Small intestine (tissue), 7 donors: ENCODE measurements at regions not wholly inside any gene's neighbourhood (a gene's known extent, or its start where the extent isn't known, plus 50 kb on each side); places are given as distances from the start of the nearest gene placed in this dataset.

Experiments
- DNase-seq, 2 donors: peaks; one replicate each; pipeline versions ENCODE4 v3.0.0 to v3.0.0-alpha.2; 2013
- FAIRE-seq: peaks from 2 replicates; lab custom pipeline; 2012; peaks lifted over from hg19 to GRCh38; lab: Jason Lieb, UNC
- H3K27ac ChIP-seq, 3 donors: one replicate each; pipeline ENCODE4 v1.5.1; 2013; ENCODE audit warnings: low read length in 2 of 3, mild to moderate bottlenecking in 2 of 3, control low read depth in 1 of 3, inconsistent platforms in 1 of 3, low read depth in 1 of 3, moderate library complexity in 1 of 3
- H3K27me3 ChIP-seq, 3 donors: one replicate each; pipeline ENCODE4 v1.6.1; 2013; ENCODE audit warnings: low read length in 3 of 3, inconsistent platforms in 1 of 3; ENCODE audit not compliant: control insufficient read depth in 3 of 3, insufficient read depth in 3 of 3
- H3K36me3 ChIP-seq, 3 donors: one replicate each; pipeline ENCODE4 v1.6.1; 2013; ENCODE audit warnings: low read length in 3 of 3, inconsistent platforms in 1 of 3, low read depth in 1 of 3, mild to moderate bottlenecking in 1 of 3, moderate library complexity in 1 of 3; ENCODE audit not compliant: control insufficient read depth in 3 of 3, insufficient read depth in 2 of 3
- H3K4me1 ChIP-seq, 3 donors: one replicate each; pipeline ENCODE4 v1.6.1; 2013; ENCODE audit warnings: low read length in 2 of 3, inconsistent platforms in 1 of 3, low read depth in 1 of 3, mild to moderate bottlenecking in 1 of 3, moderate library complexity in 1 of 3; ENCODE audit not compliant: control insufficient read depth in 3 of 3, insufficient read depth in 2 of 3
- H3K4me3 ChIP-seq, 3 donors: one replicate each; pipeline ENCODE4 v1.5.1; 2013; ENCODE audit warnings: low read length in 3 of 3, control low read depth in 1 of 3, inconsistent platforms in 1 of 3, low read depth in 1 of 3, mild to moderate bottlenecking in 1 of 3, moderate library complexity in 1 of 3
- H3K9me3 ChIP-seq, 2 donors: one replicate each; pipeline ENCODE4 v1.6.1; 2013; ENCODE audit warnings: low read depth in 1 of 2, low read length in 1 of 2; ENCODE audit not compliant: control insufficient read depth in 2 of 2, insufficient read depth in 1 of 2
- WGBS, 3 donors: extraction: QIAGEN DNeasy Blood & Tissue Kit; methylation state at CpG; one replicate each; pipeline ENCODE4 v1.1.7; 2013; 5-methylcytosine and 5-hydroxymethylcytosine counted together
- donor health status: healthy with polysubstance abuse.
- donor health status: control.
- donor health status: control.
- donor health status: Bipolar disorder and iron deficiency.
- donor health status: healthy.

DNA sequence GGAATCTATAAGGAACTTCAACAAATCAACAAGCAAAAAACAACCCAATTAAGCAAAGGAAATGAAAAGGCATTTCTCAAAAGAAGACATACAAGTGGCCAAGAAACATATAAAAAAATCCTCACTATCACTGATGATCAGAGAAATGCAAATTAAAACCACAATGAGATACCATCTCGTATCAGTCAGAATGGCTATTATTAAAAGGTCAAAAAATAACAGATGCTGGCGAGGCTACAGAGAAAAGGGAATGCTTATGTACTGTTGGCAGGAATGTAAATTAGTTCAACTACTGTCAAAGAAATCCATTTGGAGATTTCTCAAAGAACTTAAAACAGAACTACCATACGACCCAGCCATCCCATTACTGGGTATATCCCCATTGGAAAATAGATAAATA is 292.4 kb upstream of the FAT1 start:
- no peaks in the 10 kb centered on the region for H3K9me3 ChIP-seq
- H3K27me3 ChIP-seq: no peaks in the 10 kb centered on the region
- no peak overlapping the region for H3K4me3 ChIP-seq
- no peaks in the 10 kb centered on the region for H3K4me1 ChIP-seq
- no peak overlapping the region for H3K27ac ChIP-seq
- DNase-seq (no peak), FAIRE-seq (no peak)
- WGBS, 3 donors: 69 to 85% (median 78%) methylated on average over 3 of the region's 3 CpGs
- H3K36me3 ChIP-seq: no peaks in the 10 kb centered on the region

DNA sequence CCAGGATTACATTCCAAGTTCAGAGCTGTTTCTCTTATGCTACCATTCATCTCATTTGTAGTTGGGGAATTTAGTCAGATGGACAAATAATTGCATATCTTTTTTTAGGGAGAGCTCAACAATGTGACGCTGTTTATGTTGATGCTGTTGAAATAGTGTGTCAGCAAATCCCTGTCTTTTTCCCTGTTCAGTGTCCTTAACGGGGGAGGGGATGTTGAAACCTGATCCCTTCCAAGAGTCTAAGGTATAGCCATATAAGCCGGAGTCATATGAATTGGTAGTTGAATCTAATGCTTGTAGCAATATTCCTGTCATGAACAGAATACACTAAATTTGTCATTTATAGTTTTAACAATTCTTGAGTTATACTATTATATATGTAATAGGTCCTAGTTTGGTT is 293.5 kb upstream of the FAT1 start:
- no peak for DNase-seq
- H3K4me1 ChIP-seq: no peaks in the 10 kb centered on the region
- FAIRE-seq: no peak
- 35 to 43% (median 40%) methylated on average over 3 of the region's 3 CpGs for WGBS, 3 donors
- H3K36me3 ChIP-seq: no peaks in the 10 kb centered on the region
- no peaks in the 10 kb centered on the region for H3K27me3 ChIP-seq
- H3K4me3 ChIP-seq: no peak overlapping the region
- H3K9me3 ChIP-seq: no peaks in the 10 kb centered on the region
- no peak overlapping the region for H3K27ac ChIP-seq

DNA sequence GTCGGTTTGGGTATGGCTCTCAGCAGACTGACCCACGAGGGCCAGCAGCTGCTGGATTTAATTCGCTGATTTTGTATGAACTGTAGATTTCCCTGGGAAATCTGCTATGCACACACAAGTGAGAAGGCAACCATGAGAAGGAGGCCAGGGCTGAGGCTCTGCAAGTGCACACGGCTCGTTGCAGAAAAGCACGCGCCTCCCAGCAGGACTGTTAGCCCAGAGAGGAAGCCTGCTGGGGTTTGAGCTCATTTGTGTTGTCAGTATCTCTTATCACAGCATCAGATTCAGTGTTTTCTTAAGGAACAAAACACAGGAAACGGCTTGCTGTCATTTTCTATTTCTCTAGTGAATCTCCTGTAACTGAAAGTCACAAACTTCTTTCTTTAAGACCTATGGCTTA is 296.2 kb upstream of the FAT1 start:
- H3K4me1 ChIP-seq: no peaks in the 10 kb centered on the region
- WGBS, 3 donors: 64 to 78% (median 77%) methylated on average over 8 of the region's 8 CpGs
- no peaks in the 10 kb centered on the region for H3K27me3 ChIP-seq
- no peak overlapping the region for H3K4me3 ChIP-seq
- H3K27ac ChIP-seq: no peak overlapping the region
- FAIRE-seq (no peak), DNase-seq (no peak)
- no peaks in the 10 kb centered on the region for H3K36me3 ChIP-seq
- H3K9me3 ChIP-seq: no peaks in the 10 kb centered on the region

DNA sequence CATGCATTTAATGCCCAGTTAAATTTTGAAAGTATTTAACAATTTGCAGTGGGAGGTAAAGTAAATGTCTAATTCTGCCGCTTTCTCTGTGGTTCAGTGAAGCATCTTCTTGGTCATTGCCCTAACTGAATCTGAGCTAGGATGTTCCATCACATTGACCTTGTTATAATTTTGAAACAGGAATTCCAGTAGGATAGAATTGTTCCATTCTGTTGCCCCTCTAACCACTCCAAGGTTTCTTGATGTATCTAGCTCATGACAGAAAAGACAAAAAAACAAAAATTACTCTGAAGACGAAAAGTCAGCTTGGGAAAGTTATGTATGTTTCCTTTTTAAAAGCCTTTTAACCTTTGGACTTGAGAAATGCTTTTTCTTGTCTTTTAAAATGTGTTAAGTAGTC is 297.0 kb upstream of the FAT1 start:
- FAIRE-seq (no peak), DNase-seq (no peak)
- 85 to 88% (median 88%) methylated on average over 2 of the region's 2 CpGs for WGBS, 3 donors
- Histone ChIP-seq H3K9me3 (no peaks in the 10 kb centered on the region), H3K4me1 (no peaks in the 10 kb centered on the region), H3K27ac (no peak overlapping the region), H3K36me3 (no peaks in the 10 kb centered on the region), H3K4me3 (no peak overlapping the region), H3K27me3 (no peaks in the 10 kb centered on the region)

DNA sequence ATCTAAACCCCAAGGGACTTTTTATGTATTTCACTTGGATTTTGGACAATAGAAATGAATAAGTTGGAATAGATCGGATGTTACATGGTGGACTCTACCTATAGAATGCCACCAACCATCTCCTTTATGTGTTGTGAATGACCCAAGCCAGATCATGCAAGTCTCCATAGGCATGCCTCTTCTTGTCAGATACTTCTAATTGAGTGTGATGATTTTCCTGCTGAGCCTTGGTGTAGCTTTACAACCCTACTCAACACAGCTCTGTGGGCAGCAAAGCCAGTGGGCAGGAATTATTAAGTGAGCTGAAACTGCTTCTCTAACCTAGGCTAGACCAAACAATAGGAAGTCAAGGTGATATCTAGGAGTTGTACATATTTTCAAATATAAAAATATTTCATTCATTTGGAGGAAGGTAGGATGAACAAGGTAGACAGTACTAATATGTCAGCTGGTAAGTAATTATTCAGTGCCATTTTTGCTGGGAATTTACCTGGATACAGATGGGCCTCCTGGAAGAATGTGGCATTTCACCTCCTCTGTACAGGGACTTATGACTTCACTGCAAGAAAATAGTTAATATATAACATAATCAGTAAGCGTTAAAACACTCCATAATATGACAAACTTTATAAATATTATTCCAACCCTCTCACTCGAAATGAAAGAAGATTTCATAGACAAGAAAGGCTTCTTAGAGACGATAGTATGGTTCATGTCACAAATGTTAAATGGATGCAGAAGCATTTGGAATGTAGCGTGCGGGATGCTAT is 298.0 kb upstream of the FAT1 start:
- H3K36me3 ChIP-seq: no peaks in the 10 kb centered on the region
- DNase-seq: no peak
- 80 to 81% (median 80%) methylated on average over 6 of the region's 6 CpGs for WGBS, 3 donors
- no peaks in the 10 kb centered on the region for H3K4me1 ChIP-seq
- no peak for FAIRE-seq
- no peak overlapping the region for H3K27ac ChIP-seq
- peaks cover 2 to 3% of the 10 kb centered on the region in 2 donors for H3K9me3 ChIP-seq
- H3K27me3 ChIP-seq: no peaks in the 10 kb centered on the region
- H3K4me3 ChIP-seq: no peak overlapping the region

DNA sequence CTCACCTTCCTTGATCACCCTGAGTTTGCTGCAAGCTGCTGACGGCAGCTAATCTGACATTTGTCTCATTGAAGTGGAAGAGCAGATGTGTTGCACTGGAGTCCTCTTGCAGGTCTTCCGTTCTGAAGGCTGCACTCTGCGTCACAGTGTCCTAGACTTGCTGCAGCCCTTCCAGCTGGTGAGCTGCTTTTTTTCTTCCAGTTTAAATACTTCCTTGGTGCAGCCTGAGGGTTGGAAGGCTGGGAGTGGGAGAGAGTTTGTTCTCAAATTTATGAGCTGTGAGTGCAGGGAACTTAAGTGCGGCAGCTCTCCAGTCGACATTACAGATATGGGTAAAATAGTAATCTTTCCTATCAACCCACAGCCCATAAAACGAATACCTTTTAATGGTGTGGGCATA is 303.6 kb upstream of the FAT1 start:
- Histone ChIP-seq H3K4me3 (no peak overlapping the region), H3K36me3 (no peaks in the 10 kb centered on the region), H3K9me3 (peaks cover 2 to 4% of the 10 kb centered on the region in 2 donors), H3K27ac (no peak overlapping the region), H3K27me3 (no peaks in the 10 kb centered on the region), H3K4me1 (no peaks in the 10 kb centered on the region)
- DNase-seq (peak in 1 of 2 donors; percentile 9), FAIRE-seq (no peak)
- WGBS, 3 donors: 53 to 64% (median 63%) methylated on average over 6 of the region's 6 CpGs

DNA sequence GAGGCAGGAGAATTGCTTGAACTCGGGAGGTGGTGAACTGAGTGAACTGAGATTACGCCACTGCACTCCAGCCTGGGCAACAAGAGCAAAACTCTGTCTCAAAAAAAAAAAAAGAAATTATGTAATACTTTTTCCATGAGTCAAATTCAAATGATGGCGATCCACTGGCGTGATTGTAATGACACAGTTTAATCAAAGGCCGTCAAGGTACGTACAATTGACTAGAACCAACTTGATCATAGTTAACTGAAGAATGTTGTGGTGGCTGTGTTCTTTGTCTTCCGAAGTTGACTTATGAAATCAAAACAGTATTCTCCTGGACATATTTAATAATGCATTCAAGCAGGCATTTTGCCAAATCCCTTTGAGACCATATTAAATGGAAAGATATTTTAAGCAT is 318.6 kb upstream of the FAT1 start:
- FAIRE-seq (no peak), DNase-seq (no peak)
- WGBS, 3 donors: 79 to 95% (median 88%) methylated on average over 7 of the region's 7 CpGs
- H3K4me3 ChIP-seq: no peak overlapping the region
- no peaks in the 10 kb centered on the region for H3K36me3 ChIP-seq
- no peak overlapping the region for H3K27ac ChIP-seq
- no peaks in the 10 kb centered on the region for H3K9me3 ChIP-seq
- H3K27me3 ChIP-seq: no peaks in the 10 kb centered on the region
- no peaks in the 10 kb centered on the region for H3K4me1 ChIP-seq

DNA sequence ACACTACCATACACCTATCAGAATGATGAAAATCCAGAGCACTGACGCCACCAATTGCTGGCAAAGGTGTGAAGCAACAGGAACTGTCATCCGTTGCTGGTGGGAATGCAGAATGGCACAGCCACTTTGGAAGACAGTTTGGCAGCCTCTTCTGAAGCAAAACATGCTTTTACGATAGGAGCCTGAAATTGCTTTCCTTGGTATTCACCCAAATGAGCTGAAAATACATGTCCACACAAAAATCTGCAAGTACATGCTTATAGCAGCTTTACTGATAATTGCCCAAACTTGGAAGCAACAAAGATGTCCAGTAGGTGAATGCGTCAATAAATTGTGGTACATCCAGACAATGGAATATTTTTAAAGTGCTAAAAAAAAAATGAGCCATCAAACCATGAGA is 322.8 kb upstream of the FAT1 start:
- Histone ChIP-seq H3K9me3 (no peaks in the 10 kb centered on the region), H3K36me3 (no peaks in the 10 kb centered on the region), H3K27ac (no peak overlapping the region), H3K27me3 (no peaks in the 10 kb centered on the region), H3K4me3 (no peak overlapping the region), H3K4me1 (no peaks in the 10 kb centered on the region)
- DNase-seq: peak in 1 of 2 donors; percentile 6
- WGBS, 3 donors: 70 to 79% (median 76%) methylated on average over 4 of the region's 4 CpGs
- no peak for FAIRE-seq

DNA sequence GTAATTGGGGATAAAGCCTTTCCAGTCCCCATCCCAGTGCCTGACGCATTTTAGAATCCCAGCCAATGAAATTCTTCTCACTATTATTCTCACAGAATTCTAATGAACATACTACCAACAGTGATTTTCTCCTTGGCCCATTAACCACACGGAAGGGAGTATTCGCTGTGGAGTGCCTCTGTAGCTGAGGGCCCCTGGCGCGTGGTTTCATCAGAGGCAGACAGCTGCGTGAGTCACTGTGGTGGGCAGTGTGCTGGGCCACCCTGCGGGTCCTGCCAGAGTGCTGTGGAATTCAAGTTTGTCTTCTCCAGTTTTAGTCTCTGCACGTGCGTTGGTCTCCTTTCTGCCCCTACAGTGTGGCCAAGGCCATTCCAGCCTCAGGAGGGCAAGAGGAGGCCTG is 335.4 kb upstream of the FAT1 start:
- Histone ChIP-seq H3K4me3 (no peak overlapping the region), H3K27ac (no peak overlapping the region), H3K9me3 (peaks cover 0 to 2% of the 10 kb centered on the region in 2 donors), H3K36me3 (no peaks in the 10 kb centered on the region), H3K27me3 (no peaks in the 10 kb centered on the region), H3K4me1 (no peaks in the 10 kb centered on the region)
- DNase-seq: no peak
- 90 to 95% (median 95%) methylated on average over 9 of the region's 9 CpGs for WGBS, 3 donors
- no peak for FAIRE-seq
